ENCODE measurements at regions not wholly inside any gene's neighbourhood (a gene's known extent, or its start where the extent isn't known, plus 50 kb on each side); places are given as distances from the start of the nearest gene placed in this dataset.

DNA sequence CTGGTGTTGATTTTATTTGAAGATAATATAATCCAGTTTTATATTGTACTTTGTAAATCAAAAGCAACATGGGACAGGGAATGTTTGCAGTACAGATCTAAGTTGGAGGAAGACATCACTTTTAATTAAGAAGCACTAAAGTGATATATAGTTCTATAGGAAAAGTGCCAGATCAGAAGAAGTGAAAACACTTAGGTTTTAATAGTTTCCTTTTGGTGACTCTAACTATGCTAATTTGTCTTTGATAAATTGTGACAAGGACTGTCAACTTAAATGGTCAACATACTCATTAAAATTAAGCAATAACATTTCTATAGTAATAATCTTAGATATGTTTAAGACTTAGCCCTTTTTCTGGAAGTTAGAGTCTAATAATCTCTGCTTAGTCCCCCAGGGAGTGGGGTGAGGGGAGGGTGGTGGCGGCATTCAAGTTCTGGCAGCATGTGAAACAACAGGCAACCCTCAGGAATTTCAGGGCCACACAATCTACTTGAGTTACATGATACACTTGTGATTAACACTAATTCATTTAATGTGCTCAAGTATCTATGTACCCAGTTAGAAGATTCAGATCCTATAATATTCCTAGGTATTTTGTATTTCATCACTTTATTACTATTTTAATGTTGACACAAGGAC, 1026.5 kb downstream of the NR2F1-AS1 start:
- no peak for TF ChIP-seq POLR2AphosphoS5 (IDR thresholded peaks at IDR 0.05; ENCODE audit: low read depth)
- TF ChIP-seq, protein P1, sequence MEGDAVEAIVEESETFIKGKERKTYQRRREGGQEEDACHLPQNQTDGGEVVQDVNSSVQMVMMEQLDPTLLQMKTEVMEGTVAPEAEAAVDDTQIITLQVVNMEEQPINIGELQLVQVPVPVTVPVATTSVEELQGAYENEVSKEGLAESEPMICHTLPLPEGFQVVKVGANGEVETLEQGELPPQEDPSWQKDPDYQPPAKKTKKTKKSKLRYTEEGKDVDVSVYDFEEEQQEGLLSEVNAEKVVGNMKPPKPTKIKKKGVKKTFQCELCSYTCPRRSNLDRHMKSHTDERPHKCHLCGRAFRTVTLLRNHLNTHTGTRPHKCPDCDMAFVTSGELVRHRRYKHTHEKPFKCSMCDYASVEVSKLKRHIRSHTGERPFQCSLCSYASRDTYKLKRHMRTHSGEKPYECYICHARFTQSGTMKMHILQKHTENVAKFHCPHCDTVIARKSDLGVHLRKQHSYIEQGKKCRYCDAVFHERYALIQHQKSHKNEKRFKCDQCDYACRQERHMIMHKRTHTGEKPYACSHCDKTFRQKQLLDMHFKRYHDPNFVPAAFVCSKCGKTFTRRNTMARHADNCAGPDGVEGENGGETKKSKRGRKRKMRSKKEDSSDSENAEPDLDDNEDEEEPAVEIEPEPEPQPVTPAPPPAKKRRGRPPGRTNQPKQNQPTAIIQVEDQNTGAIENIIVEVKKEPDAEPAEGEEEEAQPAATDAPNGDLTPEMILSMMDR (IDR thresholded peaks at IDR 0.05; ENCODE audit: insufficient read depth, low read length), result no peak
- no peak for TF ChIP-seq GABPA (IDR thresholded peaks at IDR 0.05; ENCODE audit: low read depth)
- TF ChIP-seq, protein P2, sequence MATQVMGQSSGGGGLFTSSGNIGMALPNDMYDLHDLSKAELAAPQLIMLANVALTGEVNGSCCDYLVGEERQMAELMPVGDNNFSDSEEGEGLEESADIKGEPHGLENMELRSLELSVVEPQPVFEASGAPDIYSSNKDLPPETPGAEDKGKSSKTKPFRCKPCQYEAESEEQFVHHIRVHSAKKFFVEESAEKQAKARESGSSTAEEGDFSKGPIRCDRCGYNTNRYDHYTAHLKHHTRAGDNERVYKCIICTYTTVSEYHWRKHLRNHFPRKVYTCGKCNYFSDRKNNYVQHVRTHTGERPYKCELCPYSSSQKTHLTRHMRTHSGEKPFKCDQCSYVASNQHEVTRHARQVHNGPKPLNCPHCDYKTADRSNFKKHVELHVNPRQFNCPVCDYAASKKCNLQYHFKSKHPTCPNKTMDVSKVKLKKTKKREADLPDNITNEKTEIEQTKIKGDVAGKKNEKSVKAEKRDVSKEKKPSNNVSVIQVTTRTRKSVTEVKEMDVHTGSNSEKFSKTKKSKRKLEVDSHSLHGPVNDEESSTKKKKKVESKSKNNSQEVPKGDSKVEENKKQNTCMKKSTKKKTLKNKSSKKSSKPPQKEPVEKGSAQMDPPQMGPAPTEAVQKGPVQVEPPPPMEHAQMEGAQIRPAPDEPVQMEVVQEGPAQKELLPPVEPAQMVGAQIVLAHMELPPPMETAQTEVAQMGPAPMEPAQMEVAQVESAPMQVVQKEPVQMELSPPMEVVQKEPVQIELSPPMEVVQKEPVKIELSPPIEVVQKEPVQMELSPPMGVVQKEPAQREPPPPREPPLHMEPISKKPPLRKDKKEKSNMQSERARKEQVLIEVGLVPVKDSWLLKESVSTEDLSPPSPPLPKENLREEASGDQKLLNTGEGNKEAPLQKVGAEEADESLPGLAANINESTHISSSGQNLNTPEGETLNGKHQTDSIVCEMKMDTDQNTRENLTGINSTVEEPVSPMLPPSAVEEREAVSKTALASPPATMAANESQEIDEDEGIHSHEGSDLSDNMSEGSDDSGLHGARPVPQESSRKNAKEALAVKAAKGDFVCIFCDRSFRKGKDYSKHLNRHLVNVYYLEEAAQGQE (IDR thresholded peaks at IDR 0.05; ENCODE audit: insufficient replicate concordance, low read depth), result no peak
- TF ChIP-seq SPI1 (IDR thresholded peaks at IDR 0.05; ENCODE audit: borderline replicate concordance, low read depth), result no peak

All from HL-60 (cell line).